ENCODE measurements at regions not wholly inside any gene's neighbourhood (a gene's known extent, or its start where the extent isn't known, plus 50 kb on each side); places are given as distances from the start of the nearest gene placed in this dataset.
A peak's percentile ranks its signal among the peaks of the same experiment; 100 is the strongest.
"Not testable (repeated sequence)": the region's sequence is repeated elsewhere in the genome, so short reads cannot be mapped to it uniquely, and the experiment has no call there.

GRCh38 chr3:162708394-162708793 is 1211.8 kb downstream of the OTOL1 start:
- H3K27ac ChIP-seq (ENCODE audit: low read depth in 2 of 2, low read length in 1 of 2); H3K9me2 ChIP-seq; H3K27me3 ChIP-seq (ENCODE audit: insufficient read depth); H2AFZ ChIP-seq (ENCODE audit: low read depth); H3K4me1 ChIP-seq (ENCODE audit: control insufficient read depth in 1 of 2, insufficient read depth in 2 of 2, low read depth in 1 of 2, low read length in 1 of 2); H3K9ac ChIP-seq; H3K4me2 ChIP-seq; DNase-seq; H3K9me3 ChIP-seq; H3F3A ChIP-seq (replicated peaks; ENCODE audit: insufficient read depth); H4K20me1 ChIP-seq (ENCODE audit: insufficient read depth); H3K36me3 ChIP-seq (replicated peaks in 1 of 2; ENCODE audit: control insufficient read depth in 1 of 2, insufficient read depth in 2 of 2, low read length in 1 of 2); CTCF ChIA-PET; H3K79me2 ChIP-seq (ENCODE audit: insufficient read depth); POLR2A ChIA-PET; H3K4me3 ChIP-seq (ENCODE audit: low read depth in 2 of 2, low read length in 1 of 2): not testable (repeated sequence)
- WGBS (ENCODE audit: low lambda C conversion rate), result 94% methylated on average over 2 of the region's 2 CpGs

GRCh38 chr3:162708942-162709706 is 1212.5 kb downstream of the OTOL1 start:
- H3K9me3 ChIP-seq; H3K27ac ChIP-seq (ENCODE audit: low read depth in 2 of 2, low read length in 1 of 2); H4K20me1 ChIP-seq (ENCODE audit: insufficient read depth); H3K36me3 ChIP-seq (replicated peaks in 1 of 2; ENCODE audit: control insufficient read depth in 1 of 2, insufficient read depth in 2 of 2, low read length in 1 of 2); H3K9me2 ChIP-seq; POLR2A ChIA-PET; H3K9ac ChIP-seq; H3K79me2 ChIP-seq (ENCODE audit: insufficient read depth); H3F3A ChIP-seq (replicated peaks; ENCODE audit: insufficient read depth); H3K4me3 ChIP-seq (ENCODE audit: low read depth in 2 of 2, low read length in 1 of 2); DNase-seq; H3K27me3 ChIP-seq (ENCODE audit: insufficient read depth); CTCF ChIA-PET; H3K4me1 ChIP-seq (ENCODE audit: control insufficient read depth in 1 of 2, insufficient read depth in 2 of 2, low read depth in 1 of 2, low read length in 1 of 2); H3K4me2 ChIP-seq: not testable (repeated sequence)
- H2AFZ ChIP-seq (ENCODE audit: low read depth), result peak overlapping the region; percentile 56; the same call in 1 of the 2 replicates
- 86% methylated on average over 15 of the region's 15 CpGs for WGBS (ENCODE audit: low lambda C conversion rate)

DNA sequence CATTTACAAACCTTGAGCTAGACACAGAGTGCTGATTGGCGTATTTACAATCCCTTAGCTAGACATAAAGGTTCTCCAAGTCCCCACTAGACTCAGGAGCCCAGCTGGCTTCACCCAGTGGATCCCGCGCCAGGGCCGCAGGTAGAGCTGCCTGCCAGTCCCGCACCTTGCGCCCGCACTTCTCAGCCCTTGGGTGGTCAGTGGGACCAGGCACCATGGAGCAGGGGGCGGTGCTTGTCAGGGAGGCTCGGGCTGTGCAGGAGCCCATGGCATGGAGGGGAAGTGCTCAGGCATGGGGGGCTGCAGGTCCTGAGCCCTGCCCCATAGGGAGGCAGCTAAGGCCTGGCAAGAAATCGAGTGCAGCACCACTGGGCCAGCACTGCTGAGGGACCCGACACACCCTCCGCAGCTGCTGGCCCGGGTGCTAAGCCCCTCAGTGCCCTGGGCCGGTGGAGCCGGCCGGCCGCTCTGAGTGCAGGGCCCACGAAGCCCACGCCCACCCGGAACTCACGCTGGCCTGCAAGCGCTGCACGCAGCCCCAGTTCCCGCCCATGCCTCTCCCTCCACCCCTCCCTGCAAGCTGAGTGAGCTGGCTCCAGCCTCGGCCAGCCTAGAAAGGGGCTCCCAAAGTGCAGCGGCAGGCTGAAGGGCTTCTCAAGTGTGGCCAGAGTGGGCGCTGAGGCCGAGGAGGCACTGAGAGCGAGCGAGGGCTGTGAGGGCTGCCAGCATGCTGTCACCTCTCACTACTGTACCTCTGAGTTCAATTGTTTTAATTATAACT is 1213.9 kb downstream of the OTOL1 start:
- WGBS (ENCODE audit: low lambda C conversion rate), result 92% methylated on average over 23 of the region's 30 CpGs
- POLR2A ChIA-PET, result no interaction called here

GRCh38 chr3:162717074-162717473 is 1220.5 kb downstream of the OTOL1 start:
- H3K27me3 ChIP-seq (ENCODE audit: insufficient read depth); H3K9me2 ChIP-seq; H3K36me3 ChIP-seq (replicated peaks in 1 of 2; ENCODE audit: control insufficient read depth in 1 of 2, insufficient read depth in 2 of 2, low read length in 1 of 2); H3K4me1 ChIP-seq (ENCODE audit: control insufficient read depth in 1 of 2, insufficient read depth in 2 of 2, low read depth in 1 of 2, low read length in 1 of 2); H3K27ac ChIP-seq (ENCODE audit: low read depth in 2 of 2, low read length in 1 of 2); H4K20me1 ChIP-seq (ENCODE audit: insufficient read depth); H2AFZ ChIP-seq (ENCODE audit: low read depth); H3K79me2 ChIP-seq (ENCODE audit: insufficient read depth); DNase-seq; H3K9ac ChIP-seq; H3K9me3 ChIP-seq; H3K4me2 ChIP-seq; CTCF ChIA-PET; H3K4me3 ChIP-seq (ENCODE audit: low read depth in 2 of 2, low read length in 1 of 2); POLR2A ChIA-PET: not testable (repeated sequence)
- 91% methylated on average over 6 of the region's 6 CpGs for WGBS (ENCODE audit: low lambda C conversion rate)
- H3F3A ChIP-seq (replicated peaks; ENCODE audit: insufficient read depth), result peaks cover 16% of the 10 kb centered on the region

More for the DNA sequence above, 1213.9 kb downstream of the OTOL1 start:
- Histone ChIP-seq H4K20me1 (ENCODE audit: insufficient read depth) (no peaks in the 10 kb centered on the region), H3K4me2 (no peak overlapping the region), H3K27me3 (ENCODE audit: insufficient read depth) (no peaks in the 10 kb centered on the region), H3K27ac (ENCODE audit: low read depth in 2 of 2, low read length in 1 of 2) (no peak overlapping the region), H3K36me3 (replicated peaks in 1 of 2; ENCODE audit: control insufficient read depth in 1 of 2, insufficient read depth in 2 of 2, low read length in 1 of 2) (no peaks in the 10 kb centered on the region), H3K79me2 (ENCODE audit: insufficient read depth) (no peaks in the 10 kb centered on the region), H2AFZ (ENCODE audit: low read depth) (no peak overlapping the region), H3F3A (replicated peaks; ENCODE audit: insufficient read depth) (no peaks in the 10 kb centered on the region), H3K4me1 (ENCODE audit: control insufficient read depth in 1 of 2, insufficient read depth in 2 of 2, low read depth in 1 of 2, low read length in 1 of 2) (no peaks in the 10 kb centered on the region), H3K4me3 (ENCODE audit: low read depth in 2 of 2, low read length in 1 of 2) (no peak overlapping the region), H3K9ac (no peak overlapping the region), H3K9me3 (no peaks in the 10 kb centered on the region), H3K9me2 (no peaks in the 10 kb centered on the region)
- TF ChIP-seq NRF1 (IDR thresholded peaks at IDR 0.05; ENCODE audit: low read depth, low read length), result no peak
- TF ChIP-seq REST (IDR thresholded peaks at IDR 0.05; ENCODE audit: low read depth, low read length), result no peak
- TF ChIP-seq YY1 (IDR thresholded peaks at IDR 0.05; ENCODE audit: low read depth), result no peak
- TF ChIP-seq GABPA (IDR thresholded peaks at IDR 0.05; ENCODE audit: low read depth), result no peak
- CTCF ChIA-PET, result no interaction called here
- no peak for DNase-seq
